Liver (tissue), 7 donors: ENCODE measurements at regions not wholly inside any gene's neighbourhood (a gene's known extent, or its start where the extent isn't known, plus 50 kb on each side); places are given as distances from the start of the nearest gene placed in this dataset.

Source experiments
- DNase-seq: peaks from one replicate; pipeline ENCODE4 v3.0.0-alpha.2; 2017; ENCODE audit warnings: low spot score
- H3K27ac ChIP-seq, 2 donors: one replicate each; pipeline ENCODE4 v1.7.0; 2013; ENCODE audit warnings: inconsistent platforms in 2 of 2, low read length in 2 of 2, control low read depth in 1 of 2, low read depth in 1 of 2, mild to moderate bottlenecking in 1 of 2
- H3K27me3 ChIP-seq, 4 donors: one replicate each; pipeline versions ENCODE4 v1.6.1 to v1.7.0; 2013; ENCODE audit warnings: low read length in 3 of 4, inconsistent platforms in 1 of 4, mild to moderate bottlenecking in 1 of 4, moderate library complexity in 1 of 4; ENCODE audit not compliant: control insufficient read depth in 4 of 4, insufficient read depth in 4 of 4
- H3K36me3 ChIP-seq, 4 donors: one replicate each; pipeline versions ENCODE4 v1.6.1 to v1.7.0; 2013; ENCODE audit warnings: low read length in 3 of 4, mild to moderate bottlenecking in 3 of 4, low read depth in 1 of 4, moderate library complexity in 1 of 4; ENCODE audit not compliant: control insufficient read depth in 4 of 4, insufficient read depth in 3 of 4
- H3K4me1 ChIP-seq, 4 donors: one replicate each; pipeline versions ENCODE4 v1.6.1 to v1.7.0; 2013; ENCODE audit warnings: low read length in 3 of 4, mild to moderate bottlenecking in 3 of 4, moderate library complexity in 1 of 4; ENCODE audit not compliant: control insufficient read depth in 4 of 4, insufficient read depth in 4 of 4
- H3K4me3 ChIP-seq, 3 donors: one replicate each; pipeline versions ENCODE4 v1.6.1 to v1.7.0; 2013; ENCODE audit warnings: low read length in 3 of 3, control low read depth in 1 of 3, low read depth in 1 of 3, mild to moderate bottlenecking in 1 of 3
- H3K9ac ChIP-seq, 2 donors: one replicate each; pipeline ENCODE4 v1.7.0; 2013; ENCODE audit warnings: low read length in 2 of 2, mild to moderate bottlenecking in 2 of 2, moderate library complexity in 2 of 2, control low read depth in 1 of 2, low read depth in 1 of 2
- H3K9me3 ChIP-seq, 4 donors: one replicate each; pipeline versions ENCODE4 v1.6.1 to v1.7.0; 2013; ENCODE audit warnings: low read length in 3 of 4; ENCODE audit not compliant: control insufficient read depth in 4 of 4
- ATF3 ChIP-seq: IDR thresholded peaks from 2 replicates; pipeline ENCODE4 v1.6.1; 2016; ENCODE audit warnings: antibody characterized with exemption
- EGR1 ChIP-seq, 2 donors: IDR thresholded peaks; 2 replicates each; pipeline ENCODE4 v1.6.1; 2016 to 2018; ENCODE audit warnings: antibody characterized with exemption in 2 of 2, low read depth in 2 of 2
- FOXA1 ChIP-seq: IDR thresholded peaks from 2 replicates; pipeline ENCODE4 v1.6.1; 2016; ENCODE audit warnings: antibody characterized with exemption
- FOXA2 ChIP-seq: IDR thresholded peaks from 2 replicates; pipeline ENCODE4 v1.6.1; 2016; ENCODE audit warnings: antibody characterized with exemption
- HNF4A ChIP-seq, 2 donors: conservative IDR thresholded peaks; 2 replicates each; pipeline ENCODE4 v1.6.1; 2016; ENCODE audit warnings: antibody characterized with exemption in 2 of 2, mild to moderate bottlenecking in 2 of 2
- HNF4G ChIP-seq: IDR thresholded peaks from 2 replicates; pipeline ENCODE4 v1.6.1; 2016; ENCODE audit warnings: antibody characterized with exemption
- JUND ChIP-seq, 2 donors: IDR thresholded peaks; 2 replicates each; pipeline ENCODE4 v1.6.1; 2016; ENCODE audit warnings: antibody characterized with exemption in 2 of 2
- MAX ChIP-seq: IDR thresholded peaks from 2 replicates; pipeline ENCODE4 v1.6.1; 2016; ENCODE audit warnings: antibody characterized with exemption
- RAD21 ChIP-seq, 2 donors: IDR thresholded peaks; 2 replicates each; pipeline ENCODE4 v1.6.1; 2016; ENCODE audit warnings: antibody characterized with exemption in 2 of 2, mild to moderate bottlenecking in 2 of 2
- RXRA ChIP-seq, 2 donors: IDR thresholded peaks; 2 replicates each; pipeline ENCODE4 v1.6.1; 2017 to 2018; ENCODE audit warnings: antibody characterized with exemption in 2 of 2, mild to moderate bottlenecking in 1 of 2
- SP1 ChIP-seq: IDR thresholded peaks from 2 replicates; pipeline ENCODE4 v1.6.1; 2018; ENCODE audit warnings: antibody characterized with exemption, mild to moderate bottlenecking
- YY1 ChIP-seq: IDR thresholded peaks from 2 replicates; pipeline ENCODE4 v1.6.1; 2016; ENCODE audit warnings: antibody characterized with exemption, mild to moderate bottlenecking
- ZBTB33 ChIP-seq: IDR thresholded peaks from 2 replicates; pipeline ENCODE4 v1.6.1; 2016; ENCODE audit warnings: antibody characterized with exemption
- WGBS: extraction: QIAGEN DNeasy Blood & Tissue Kit; methylation state at CpG from one replicate; pipeline ENCODE4 v1.1.7; 2013; 5-methylcytosine and 5-hydroxymethylcytosine counted together
- donor health status: healthy.
- donor health status: healthy.
- donor health status: healthy.
- donor health status: healthy.

- Histone ChIP-seq H3K36me3 (no peaks in the 10 kb centered on the region), H3K9me3 (no peaks in the 10 kb centered on the region), H3K4me3 (no peak overlapping the region), H3K27me3 (no peaks in the 10 kb centered on the region), H3K27ac (no peak overlapping the region), H3K4me1 (no peaks in the 10 kb centered on the region), H3K9ac (no peak overlapping the region)
- WGBS = 45% methylated on average over 4 of the region's 4 CpGs
- TF ChIP-seq FOXA2 (no peak), HNF4G (no peak), MAX (no peak), YY1 (no peak), JUND (IDR thresholded peaks at IDR 0.05) (no peak)
- DNase-seq = no peak
Observed at GRCh38 chr5:5638211-5638610, 215.7 kb downstream of the ICE1 start.

- no peaks in the 10 kb centered on the region for H3K4me1 ChIP-seq
- WGBS = 26% methylated on average over 2 of the region's 2 CpGs
- H3K27me3 ChIP-seq = no peaks in the 10 kb centered on the region
- H3K27ac ChIP-seq = no peak overlapping the region
- no peaks in the 10 kb centered on the region for H3K36me3 ChIP-seq
- H3K4me3 ChIP-seq = no peak overlapping the region
- DNase-seq = no peak
- TF ChIP-seq ZBTB33 (no peak), MAX (no peak), RXRA (IDR thresholded peaks at IDR 0.05) (no peak), HNF4A (conservative IDR thresholded peaks at IDR 0.05) (no peak), RAD21 (IDR thresholded peaks at IDR 0.05) (no peak), EGR1 (IDR thresholded peaks at IDR 0.05; ENCODE audit: low read depth in 2 of 2) (no peak), FOXA2 (no peak), FOXA1 (no peak), SP1 (no peak), JUND (IDR thresholded peaks at IDR 0.05) (no peak), HNF4G (no peak)
- no peak overlapping the region for H3K9ac ChIP-seq
- peaks cover 0 to 2% (median 0%) of the 10 kb centered on the region in 4 donors for H3K9me3 ChIP-seq
Observed at GRCh38 chr5:5637173-5637572, 214.7 kb downstream of the ICE1 start.

- no peak for DNase-seq
- no peaks in the 10 kb centered on the region for H3K36me3 ChIP-seq
- no peaks in the 10 kb centered on the region for H3K4me1 ChIP-seq
- WGBS = 68% methylated on average over 4 of the region's 4 CpGs
- H3K27ac ChIP-seq = no peak overlapping the region
- H3K9me3 ChIP-seq = peaks cover 0 to 2% (median 0%) of the 10 kb centered on the region in 4 donors
- no peak for TF ChIP-seq ATF3
- no peak for TF ChIP-seq JUND (IDR thresholded peaks at IDR 0.05)
- no peak overlapping the region for H3K4me3 ChIP-seq
- H3K27me3 ChIP-seq = no peaks in the 10 kb centered on the region
- no peak overlapping the region for H3K9ac ChIP-seq
Observed at GRCh38 chr5:5634817-5635216, 212.3 kb downstream of the ICE1 start.
